NCI-H1694 treated with DMSO at 0.1 percent for 48 hours (cell line): ENCODE measurements at regions not wholly inside any gene's neighbourhood (a gene's known extent, or its start where the extent isn't known, plus 50 kb on each side); places are given as distances from the start of the nearest gene placed in this dataset.

Experiments used
- DNase-seq: peaks from one replicate; lab custom pipeline; 2025; lab: John Stamatoyannopoulos, UW

DNA sequence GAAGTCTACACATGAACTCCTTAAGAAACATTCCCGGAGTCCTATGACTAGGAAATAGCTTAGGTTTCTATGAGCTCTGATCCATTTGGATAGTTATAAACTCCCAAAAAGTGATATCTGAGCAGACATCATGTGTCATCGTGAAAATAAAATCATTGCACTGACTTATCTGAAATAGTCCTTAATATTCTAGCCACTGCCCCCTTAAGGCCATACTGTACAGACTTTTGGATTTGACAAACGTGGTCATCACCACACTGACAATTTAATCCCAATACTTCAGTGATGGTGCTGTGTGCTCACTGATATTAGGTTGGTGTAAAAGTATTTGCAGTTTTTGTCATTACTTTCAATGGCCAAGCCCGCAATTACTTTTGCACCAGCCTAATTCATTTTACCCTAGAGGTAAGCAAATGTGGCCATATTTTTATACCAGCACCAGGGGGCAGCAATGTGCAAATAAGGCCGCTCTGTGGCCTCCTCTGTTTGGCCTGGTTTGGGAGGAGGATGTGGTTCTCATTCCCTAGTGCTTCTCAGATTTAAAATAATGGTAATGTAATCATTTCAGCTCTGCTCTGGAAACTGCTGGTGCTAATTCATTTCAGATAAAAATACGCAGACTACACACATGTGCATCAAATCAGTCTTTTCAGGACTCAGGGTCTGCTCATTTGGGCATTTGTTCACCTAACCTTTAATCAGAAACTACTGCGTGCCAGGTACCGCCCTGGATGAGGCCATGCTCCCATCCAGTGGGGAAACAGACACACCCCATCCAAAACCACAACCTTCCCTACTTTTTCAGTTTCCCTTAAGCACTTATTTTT lies 196.4 kb upstream of the C1QTNF7 start:
- DNase-seq = peak; percentile 14

- no peak for DNase-seq
Observed at GRCh38 chr4:15232366-15233263, 195.2 kb upstream of the C1QTNF7 start.

- DNase-seq = no peak
Observed at GRCh38 chr4:15233264-15233597, 194.6 kb upstream of the C1QTNF7 start.

- DNase-seq = no peak
Observed at GRCh38 chr4:15233626-15234025, 194.2 kb upstream of the C1QTNF7 start.

DNA sequence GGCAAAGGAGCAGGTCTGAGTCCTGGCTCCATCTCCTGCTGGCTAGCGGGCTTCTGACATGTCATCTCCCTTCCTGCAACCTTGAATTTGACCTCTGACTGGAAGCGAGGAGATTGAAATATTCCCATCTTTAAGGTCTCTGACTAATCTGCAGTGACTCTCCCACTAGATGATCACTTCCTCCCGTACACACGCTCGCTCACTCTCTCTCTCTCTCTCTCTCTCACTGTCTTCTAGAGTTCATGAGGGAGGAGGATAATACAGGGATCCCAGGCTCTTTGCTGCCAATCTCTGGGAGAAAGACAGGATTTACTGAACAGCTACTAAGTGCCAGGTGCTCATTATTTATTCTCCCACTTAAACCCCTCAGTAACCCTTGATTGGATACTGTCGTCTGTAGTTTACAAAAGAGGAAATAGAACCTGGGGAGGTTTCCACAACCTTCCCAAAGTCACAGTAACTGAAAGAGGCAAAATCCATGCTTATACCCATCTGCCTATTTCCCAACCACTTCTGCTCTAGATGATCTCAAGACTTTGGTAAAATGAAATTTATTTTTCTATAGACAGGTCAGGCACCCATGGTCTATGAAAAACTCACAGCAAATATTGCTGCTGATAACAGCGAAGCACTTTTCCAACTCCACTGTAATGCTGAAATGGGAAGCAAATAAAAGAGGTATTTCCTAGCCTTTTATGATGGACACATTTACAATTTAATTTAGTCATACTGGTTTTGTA lies 193.5 kb upstream of the C1QTNF7 start:
- no peak for DNase-seq

DNA sequence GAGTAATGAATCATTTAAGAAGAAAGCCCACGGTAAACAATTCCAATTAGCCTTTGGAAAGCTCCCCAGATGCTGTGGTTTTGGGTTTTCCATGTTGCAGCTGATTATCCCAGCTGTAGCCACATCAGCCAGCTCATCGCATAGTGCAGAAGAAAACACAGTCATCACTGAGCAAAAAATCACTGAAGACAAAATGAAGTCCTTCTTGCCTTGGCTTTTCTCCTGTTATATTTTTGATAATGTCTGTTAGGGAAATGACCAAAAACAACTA lies 193.0 kb upstream of the C1QTNF7 start:
- no peak for DNase-seq

- no peak for DNase-seq
Observed at GRCh38 chr4:15235135-15235534, 192.7 kb upstream of the C1QTNF7 start.

- no peak for DNase-seq
Observed at GRCh38 chr4:15237648-15238230, 190.1 kb upstream of the C1QTNF7 start.

DNA sequence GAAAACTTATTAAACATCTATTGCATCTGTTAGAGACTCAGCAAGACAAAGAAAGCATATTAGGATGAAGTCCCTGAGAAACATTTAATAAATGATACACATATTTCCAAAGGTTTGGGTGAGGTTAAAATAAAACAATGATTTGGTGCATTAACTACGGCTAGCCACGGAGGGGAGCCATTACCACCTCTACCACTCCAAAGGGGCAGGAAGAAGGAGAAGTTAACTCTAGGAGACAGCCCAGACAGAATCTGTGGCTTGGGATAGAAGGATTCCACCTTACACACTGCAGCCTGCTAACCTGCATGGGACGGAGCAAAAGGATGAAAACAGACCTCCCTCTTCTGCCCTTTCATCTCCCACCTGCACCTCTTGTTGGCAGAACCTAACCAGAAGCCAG lies 189.1 kb upstream of the C1QTNF7 start:
- no peak for DNase-seq

DNA sequence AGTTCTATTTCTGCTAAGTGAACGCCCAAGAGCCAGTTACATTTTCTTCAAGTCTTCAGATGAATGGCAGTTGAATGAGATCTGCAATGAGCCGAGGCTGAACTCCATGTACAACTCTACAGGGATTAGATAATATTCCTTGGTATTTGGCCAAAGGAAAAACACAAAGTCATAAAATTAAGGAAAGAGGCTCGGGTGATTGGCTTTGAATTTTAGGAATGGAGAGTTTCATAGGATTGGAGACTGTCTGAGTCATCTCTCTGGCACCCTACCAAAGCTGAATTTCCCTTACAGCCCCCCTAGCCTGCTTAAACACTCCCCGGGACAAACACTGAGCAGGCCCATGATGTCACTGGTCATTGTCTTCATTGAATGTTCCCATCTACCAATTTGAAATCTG lies 188.0 kb upstream of the C1QTNF7 start:
- no peak for DNase-seq

- no peak for DNase-seq
Observed at GRCh38 chr4:15240764-15241163, 187.1 kb upstream of the C1QTNF7 start.

DNA sequence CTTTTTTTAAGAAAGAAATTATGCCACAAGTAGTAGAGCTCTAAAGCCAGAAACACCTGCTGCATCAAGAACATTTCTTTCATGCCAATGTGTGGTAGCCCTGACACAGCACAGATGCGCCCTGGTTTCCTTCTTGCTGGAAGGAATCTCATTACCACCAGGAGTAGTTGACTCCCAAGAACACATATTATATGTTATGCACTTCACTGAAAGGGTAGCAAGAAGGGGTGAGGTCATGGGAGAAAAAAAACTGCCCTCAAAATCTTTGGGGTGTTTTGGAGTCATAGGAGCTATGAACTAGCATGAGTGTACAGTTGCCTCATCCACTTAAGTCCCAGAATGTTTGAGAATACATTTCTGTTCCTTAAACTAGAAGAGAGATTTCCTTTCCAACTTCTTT lies 185.8 kb upstream of the C1QTNF7 start:
- DNase-seq = no peak

DNA sequence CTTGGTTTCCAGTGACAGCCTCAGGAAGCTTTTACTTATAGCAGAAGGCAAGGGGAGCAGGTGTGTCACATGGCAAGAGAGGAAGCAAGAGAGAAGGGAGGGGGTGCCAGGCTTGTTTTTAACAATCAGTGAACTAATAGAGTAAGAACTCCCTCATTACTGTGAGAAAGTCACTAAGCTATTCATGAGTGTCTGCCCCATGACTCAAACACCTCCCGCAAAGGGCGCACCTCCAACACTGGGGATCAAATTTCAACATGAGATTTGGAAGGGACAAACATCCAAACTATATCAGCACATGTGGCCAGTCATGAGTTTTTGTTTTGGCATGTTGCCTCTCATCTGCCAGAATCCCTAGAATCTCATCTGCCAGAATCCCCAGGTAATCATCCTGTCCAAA lies 183.5 kb upstream of the C1QTNF7 start:
- no peak for DNase-seq

DNA sequence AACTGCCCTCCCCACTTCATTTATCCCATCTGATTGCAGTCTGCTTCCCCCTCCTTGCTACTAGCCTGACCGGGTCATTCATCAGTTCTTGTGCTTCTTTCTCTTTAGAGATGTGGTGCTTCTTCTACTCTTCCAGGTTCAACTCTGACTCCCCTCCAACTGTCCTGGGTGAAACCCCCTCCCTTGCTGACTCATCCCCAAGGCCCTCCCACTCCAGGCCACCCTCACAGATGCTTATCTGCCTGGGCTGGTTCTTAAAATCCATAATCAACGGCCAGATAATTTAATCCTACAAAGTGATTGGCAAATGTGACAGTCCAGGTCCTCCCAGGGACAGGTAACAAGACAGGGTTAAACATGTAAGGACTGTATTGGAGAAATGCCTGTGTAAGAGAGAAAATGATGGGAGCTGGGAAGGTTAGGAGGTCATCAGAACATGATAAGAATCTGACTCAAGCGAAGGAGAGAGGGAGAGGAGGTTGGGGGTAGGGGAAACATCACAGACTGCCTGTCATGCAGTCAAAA lies 182.8 kb upstream of the C1QTNF7 start:
- DNase-seq = no peak

GRCh38 chr4:15250021-15250441 lies 177.8 kb upstream of the C1QTNF7 start:
- DNase-seq = no peak

GRCh38 chr4:15253349-15253748 lies 174.5 kb upstream of the C1QTNF7 start:
- DNase-seq = no peak

GRCh38 chr4:15254236-15254880 lies 173.5 kb upstream of the C1QTNF7 start:
- no peak for DNase-seq

DNA sequence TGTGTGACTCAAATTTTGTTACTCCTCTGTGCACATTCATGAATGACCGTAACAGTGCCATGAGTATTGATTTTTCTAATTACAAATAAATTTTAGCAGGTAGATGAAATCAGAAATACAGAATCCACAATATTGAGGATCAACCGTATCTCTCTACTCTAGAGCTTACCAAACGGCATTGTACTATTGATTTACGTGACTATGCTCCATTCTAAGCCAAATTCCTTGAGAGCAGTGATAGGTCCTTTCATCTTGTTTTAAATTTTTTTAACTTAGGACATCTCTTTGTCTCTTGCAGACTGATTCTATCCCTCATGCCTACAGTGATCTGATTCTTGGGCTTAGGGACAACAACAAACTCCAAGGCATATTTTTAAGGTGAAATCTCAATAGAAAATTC lies 172.3 kb upstream of the C1QTNF7 start:
- no peak for DNase-seq

- DNase-seq = no peak
Observed at GRCh38 chr4:15260758-15261157, 167.1 kb upstream of the C1QTNF7 start.

GRCh38 chr4:15262396-15262795 lies 165.4 kb upstream of the C1QTNF7 start:
- DNase-seq = no peak

DNA sequence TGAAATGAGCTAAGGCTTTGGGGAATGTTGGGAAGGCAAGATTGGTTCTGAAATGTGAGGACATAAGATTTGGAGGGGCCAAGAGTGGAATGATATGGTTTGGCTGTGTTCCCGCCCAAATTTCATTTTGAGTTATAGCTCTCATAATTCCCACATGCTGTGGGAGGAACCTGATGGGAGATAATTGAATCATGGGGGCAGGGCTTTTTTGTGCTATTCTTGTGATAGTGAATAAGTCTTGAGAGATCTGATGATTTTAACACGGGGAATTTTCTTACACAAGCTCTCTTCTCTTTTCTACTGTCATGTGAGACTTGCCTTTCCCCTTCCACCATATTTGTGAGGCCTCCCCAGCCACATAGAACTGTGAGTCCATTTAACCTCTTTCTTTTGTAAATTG lies 157.6 kb upstream of the C1QTNF7 start:
- DNase-seq = no peak

DNA sequence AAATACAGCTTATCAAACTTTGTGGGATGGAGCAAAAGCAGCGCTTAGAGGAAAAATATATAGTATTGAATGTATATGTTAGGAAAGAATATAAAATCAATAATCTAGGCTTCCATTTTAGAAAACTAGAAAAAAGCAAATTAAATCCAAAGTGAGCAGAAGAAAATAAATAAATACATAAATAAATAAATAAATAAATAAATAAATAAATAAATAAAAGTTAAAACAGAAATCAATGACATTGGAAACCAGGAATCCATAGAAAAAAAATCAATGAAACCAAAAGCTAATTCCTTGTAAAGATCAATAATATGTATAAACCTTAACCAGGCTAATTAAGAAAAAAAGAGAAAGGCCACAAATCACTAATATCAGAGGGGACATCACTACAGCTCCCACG lies 141.8 kb upstream of the C1QTNF7 start:
- DNase-seq = no peak
